HG02610 (cell line): ENCODE measurements at regions not wholly inside any gene's neighbourhood (a gene's known extent, or its start where the extent isn't known, plus 50 kb on each side); places are given as distances from the start of the nearest gene placed in this dataset.
"Not testable (repeated sequence)": the region's sequence is repeated elsewhere in the genome, so short reads cannot be mapped to it uniquely, and the experiment has no call there.

Experiments used
- ATAC-seq: cut with Tn5 transposase; IDR thresholded peaks from one replicate; pipeline ENCODE4 v1.9.1; 2021; ENCODE audit warnings: mild to moderate bottlenecking, moderate library complexity; ENCODE audit not compliant: unreplicated experiment

DNA sequence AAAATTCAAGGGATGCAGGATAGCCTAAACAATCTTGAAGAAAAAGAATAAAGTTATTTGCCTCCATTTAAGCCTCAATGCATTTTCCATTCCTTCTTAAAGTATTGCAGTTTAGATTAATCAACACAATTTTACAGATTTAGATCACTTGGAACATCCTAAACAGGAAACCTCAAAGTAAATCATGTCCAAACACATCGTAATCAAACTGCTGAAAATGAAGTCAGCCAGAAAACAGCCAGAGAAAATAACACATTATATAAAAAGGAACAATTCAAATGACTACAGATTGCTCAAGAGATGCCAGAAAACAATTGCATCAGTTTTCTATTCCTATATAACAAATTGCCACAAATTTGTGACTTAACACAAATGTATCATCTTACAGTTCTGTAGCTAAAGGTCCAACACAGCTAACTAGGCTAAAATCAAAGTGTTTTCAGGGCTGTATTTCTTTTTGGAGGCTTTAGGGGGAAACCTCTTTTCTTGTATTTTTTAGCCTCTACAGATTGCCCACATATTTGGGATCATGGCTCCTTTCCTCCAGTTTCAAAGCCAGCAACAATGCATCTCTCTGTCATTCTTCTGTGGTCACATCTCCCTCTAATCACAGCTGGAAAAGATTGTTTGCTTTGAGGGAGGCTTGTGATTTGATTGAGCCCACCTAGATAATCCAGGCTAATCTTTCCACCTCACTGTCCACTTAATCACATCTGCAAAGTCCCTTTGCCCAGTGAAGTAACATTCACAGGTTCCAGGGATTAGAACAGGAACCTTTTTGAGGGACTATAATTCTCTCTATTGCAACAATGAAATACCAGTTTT, 543.3 kb upstream of the UBE2E2 start:
- ATAC-seq = no peak

DNA sequence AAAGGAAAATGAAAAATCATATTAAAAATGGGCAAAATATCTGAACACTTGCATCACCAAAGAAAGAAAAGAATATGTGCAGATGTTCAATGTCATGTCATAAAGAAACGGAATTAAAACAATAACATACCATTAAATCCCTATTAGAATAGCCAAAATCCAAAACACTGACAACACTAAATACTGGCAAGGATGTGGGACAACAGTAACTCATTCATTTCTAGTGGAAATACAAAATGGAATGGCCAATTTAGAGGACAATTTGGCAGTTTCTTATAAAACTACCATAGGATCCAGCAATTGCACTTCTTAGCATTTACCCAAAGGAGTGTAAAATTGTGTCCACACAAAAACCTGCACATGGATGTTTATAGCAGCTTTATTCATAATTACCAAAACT, 542.5 kb upstream of the UBE2E2 start:
- no peak for ATAC-seq

DNA sequence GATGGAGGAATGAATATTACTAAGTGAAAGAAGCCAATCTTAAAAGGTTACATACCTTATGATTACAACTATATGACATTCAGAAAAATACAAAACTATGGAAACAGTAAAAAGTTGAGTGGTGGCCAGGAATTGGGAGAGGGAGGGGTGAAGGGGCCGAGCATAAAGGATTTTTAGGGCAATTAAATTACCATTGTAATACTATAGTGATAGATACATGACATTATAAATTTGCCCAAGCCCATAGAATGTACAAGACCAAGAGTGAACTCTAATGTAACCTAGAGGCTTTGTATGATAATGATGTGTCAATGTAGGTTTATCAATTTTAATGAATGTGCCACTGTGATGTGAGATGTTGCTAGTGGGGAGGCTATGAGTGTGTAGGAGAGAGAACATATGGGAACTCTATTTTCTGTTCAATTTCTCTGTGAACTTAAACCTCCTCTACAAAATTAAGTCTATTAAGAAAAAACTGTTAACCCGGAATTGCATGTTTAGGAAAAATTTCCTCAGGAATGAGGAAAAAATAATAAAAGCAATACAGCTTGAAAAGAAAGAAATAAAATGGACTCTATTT, 541.9 kb upstream of the UBE2E2 start:
- no peak for ATAC-seq

DNA sequence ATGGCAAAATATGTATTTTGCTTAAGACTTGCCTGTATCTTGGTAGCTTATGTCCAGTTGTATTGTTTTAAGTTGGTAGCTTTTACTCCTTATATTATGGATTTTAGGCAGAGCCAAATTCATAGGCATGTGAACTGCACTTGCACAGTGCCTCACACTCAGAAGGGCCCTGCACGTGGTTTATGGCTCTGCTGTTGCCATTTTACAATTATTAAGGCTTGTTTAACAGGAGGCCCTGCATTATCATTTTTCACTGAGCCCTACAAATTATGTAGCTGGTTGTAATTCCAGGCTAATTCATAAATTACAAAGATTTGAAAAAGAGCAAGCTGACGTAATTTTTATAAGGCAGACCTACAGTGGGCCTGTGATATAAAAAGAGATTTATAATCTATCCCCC, 537.6 kb upstream of the UBE2E2 start:
- no peak for ATAC-seq

DNA sequence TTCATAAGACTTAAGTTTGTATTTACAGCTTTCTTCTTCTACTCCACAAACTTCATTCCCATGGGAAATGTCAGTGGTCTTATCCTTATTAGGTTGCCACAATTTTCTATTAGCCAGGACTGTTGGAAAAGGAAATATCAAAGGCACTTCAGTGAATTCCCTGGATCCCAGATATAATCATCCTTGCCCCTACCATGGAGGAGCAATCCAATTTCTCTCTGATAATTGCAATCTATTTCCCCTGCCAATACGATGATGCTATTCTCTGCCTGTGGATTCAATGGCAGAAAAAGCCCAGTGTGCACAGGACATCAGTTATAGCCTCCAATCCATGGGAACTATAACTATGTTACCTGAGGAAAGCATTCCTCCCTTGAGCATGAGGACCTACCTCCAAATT, 536.4 kb upstream of the UBE2E2 start:
- no peak for ATAC-seq

DNA sequence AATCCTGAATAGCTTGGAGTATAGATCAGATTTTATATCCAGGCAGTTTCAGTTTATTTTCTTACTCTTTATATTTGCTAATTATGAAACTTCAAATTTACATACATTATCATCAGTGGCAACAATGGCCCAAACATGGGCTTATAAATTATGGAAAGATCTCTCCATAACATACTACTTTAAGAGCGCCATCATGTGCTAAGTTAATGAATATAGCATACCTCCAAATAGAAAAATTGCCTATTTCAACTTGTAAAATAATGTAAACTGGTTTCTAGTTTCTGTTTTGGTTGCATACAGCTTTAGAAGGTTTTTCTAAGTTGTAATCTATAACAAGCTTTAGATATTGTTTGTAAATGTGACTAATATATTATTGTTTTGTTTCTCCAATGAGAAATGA, 531.3 kb upstream of the UBE2E2 start:
- ATAC-seq = no peak

DNA sequence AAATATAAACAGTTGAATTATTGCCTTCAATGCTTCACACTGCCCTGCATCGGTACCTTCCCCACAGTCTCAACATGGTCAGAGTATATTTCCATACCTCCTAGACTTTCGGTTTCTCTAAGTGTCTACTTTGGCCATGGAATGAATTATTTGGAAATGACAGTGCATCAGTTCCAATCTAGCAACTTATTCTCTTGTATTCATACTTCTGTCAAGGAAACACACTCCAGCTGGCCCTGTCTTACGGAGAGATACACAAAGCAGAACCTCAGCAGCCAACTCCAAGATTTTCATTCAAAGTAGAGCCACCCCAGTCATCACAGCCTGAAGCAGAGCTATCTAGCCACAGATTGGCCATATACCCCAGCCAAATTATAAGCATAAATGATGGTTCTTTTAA, 518.4 kb upstream of the UBE2E2 start:
- no peak for ATAC-seq

DNA sequence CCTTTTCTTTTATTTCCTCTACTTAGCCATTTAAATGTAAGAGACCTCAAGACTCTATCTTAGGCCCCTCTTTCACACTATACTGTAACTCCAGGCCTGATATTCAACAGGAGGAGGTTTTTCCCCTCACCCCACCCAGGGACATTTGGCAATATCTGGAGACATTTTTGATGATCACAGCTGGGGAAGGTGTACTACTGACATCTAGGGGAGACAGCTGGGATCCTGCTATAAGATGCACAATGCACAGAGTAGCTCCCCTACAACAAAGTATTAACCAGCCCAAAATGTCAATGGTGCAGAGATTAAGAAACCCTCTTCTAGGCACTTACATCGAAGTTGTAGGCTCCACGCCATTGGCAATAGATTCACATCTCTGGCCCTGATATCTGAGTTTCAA, 517.5 kb upstream of the UBE2E2 start:
- no peak for ATAC-seq

DNA sequence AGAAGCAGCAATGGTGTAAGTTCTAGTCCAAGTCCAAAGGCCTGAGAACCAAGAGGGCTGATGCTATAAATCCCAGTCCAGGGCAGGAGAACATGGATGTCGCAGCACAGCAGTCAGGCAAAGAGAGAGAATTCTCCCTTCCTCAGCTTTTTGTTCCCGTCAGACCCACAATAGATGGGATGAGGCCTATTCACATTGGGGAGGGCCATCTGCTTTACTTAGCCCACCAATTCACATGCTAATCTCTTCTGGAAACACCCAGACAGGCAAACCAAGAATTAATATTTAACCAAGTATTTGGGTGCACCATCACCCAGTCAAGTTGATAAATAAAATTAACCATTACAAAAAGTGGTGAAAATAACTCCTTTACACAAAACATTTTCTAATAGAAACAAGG, 511.7 kb upstream of the UBE2E2 start:
- ATAC-seq = no peak

DNA sequence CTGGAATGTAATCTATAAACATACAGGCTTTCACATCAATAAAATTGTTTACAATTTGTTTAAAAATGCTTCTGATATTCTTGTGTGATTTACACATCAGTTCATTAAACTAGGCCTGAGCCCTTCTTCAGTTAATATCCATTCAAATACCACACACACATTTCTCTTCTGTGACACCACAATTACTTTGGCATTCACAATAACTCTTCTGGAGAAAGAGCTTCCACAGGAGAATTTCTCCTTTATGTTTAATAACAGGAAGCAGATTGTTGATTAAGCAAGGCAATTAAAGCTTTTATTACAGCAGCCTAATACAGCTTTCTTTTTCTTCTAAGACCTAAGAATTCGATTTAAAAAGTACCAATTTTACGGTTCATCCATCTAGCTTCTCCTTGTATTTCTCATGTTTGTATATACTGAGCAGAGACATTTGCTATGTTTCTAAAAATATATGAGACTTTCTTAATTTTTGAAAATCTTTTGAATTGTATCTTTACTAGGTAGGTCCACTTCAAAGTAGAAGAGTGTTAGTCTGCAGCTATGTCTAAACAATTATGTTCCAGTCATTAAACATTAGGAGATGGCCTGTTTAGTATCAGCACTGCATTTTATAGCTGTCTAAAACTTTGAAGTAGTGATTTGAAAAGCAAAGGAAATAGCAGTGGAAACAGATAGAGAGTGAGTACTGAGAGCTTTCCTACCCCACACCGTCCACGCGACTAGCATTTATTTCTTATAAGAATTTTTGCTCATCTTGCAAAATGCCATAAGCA, 511.1 kb upstream of the UBE2E2 start:
- ATAC-seq = no peak

DNA sequence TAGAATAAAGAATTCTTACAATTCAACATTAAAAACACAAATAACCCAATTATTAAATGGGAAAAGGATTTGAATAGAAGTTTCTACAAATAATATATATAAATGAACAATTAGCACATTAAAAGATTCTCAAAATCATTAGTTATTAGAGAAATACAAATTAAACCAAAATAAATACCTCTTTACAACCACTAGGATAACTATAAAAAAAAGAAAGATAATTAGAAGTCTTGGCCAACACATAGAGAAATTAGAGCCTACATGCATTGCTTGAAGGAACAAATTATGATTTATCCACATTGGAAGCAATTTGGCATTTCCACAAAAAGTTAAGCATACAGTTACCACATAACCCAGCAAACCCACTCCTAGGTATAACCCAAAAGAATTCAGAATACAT, 502.3 kb upstream of the UBE2E2 start:
- no peak for ATAC-seq

DNA sequence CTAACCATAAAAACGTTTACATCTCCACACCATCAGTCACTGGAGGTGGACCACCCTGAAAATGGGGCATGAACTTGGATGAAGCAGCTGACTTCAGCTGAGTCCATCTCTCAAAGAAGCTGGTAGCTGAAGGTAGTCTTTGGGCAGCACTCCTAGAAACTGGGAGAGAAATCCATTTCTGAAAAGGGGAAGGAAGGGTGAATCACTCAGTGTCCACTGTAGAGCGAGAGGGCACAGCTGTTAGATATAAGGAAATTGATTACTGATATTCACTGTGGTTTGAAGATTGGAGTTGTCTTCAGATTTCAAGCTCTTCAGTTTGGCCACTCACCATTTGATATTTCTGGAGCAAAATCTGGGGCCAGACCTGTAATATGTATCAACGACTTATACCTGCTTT, 499.0 kb upstream of the UBE2E2 start:
- ATAC-seq = no peak

DNA sequence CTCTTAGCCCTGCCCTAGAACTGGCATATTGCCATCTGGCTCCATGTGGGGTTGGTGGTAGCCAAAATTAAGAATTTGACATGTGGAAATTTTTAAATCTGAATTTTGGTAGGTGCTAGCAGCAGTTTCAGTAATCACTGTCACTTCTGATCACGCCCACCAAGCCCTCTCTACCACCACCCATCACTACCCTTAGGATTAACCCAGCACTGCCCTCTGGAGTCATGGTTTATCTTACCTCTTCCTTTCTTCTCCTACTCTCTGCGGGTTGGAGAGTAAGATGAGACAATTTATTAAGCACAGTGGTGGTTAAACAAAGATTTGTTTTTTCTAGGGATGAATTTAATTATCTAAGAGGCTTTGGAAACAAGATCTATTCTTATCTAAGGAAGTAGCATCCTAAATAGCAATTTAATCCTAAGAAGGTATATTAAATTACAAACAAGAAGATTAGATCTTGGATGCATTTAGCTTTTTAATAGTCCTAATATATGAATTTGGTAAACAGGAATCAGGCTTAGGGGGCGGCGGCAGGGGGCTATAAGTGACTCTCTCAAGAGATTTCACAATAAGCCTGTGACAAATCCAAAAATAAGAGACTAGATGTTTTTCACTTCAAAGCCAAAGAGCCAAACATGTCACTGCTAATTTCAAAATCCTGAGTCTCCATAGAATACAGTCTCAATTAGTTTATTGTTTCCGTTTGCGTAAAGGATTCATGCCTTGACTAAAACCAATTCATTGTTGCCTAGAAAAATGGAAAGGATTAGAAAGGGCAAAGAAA, 498.4 kb upstream of the UBE2E2 start:
- ATAC-seq = no peak

DNA sequence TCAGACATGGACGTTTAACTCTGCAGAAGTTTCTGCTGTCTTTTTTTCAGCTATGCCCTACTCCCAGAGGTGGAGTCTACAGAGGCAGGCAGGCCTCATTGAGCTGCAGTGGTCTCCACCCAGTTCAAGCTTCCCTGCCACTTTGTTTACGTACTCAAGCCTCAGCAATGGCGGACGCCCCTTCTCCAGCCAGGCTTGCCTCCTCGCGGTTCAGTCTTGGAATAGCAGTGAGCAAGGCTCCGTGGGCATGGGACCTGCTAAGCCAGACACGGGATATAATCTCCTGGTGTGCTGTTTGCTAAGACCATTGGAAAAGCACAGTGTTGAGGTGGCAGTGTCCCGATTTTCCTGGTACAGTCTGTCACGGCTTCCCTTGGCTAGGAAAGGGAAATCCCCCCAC, 496.2 kb upstream of the UBE2E2 start:
- ATAC-seq = not testable (repeated sequence)

DNA sequence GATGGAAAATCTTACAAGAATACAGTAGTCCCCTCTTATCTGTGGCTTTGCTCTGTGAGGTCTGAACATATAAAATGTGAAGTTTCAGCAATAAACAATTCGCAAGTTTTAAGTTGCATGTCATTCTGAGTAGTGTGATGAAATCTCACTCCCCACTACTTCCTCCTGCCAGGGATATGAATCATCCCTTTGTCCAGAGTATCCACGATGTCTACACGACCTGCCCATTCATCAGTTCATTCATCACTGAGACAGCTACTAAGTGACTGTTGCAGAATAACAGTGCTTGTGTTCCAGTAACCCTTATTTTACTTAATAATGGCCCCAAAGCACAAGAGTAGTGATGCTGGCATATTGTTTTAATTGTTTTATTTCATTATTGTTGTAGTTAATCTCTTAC, 489.2 kb upstream of the UBE2E2 start:
- no peak for ATAC-seq

DNA sequence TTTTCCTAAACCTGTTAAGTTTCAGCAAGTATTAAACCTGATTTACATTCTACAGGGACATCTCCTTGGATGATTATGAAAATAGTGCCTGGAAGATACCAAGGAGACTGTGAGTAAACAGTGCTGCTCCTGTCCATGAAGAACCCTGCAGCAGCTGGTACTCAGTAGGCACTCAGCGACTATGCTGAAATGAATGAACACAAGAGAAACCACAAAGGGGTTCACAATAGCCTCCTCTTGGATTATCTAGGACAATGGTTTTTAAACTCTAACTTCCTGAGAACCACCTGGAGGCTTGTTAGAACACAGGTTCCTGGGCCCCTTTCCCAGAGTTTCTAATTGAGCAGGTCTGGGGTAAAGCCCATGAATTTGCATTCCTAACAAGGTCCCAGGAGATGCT, 488.4 kb upstream of the UBE2E2 start:
- ATAC-seq = no peak

DNA sequence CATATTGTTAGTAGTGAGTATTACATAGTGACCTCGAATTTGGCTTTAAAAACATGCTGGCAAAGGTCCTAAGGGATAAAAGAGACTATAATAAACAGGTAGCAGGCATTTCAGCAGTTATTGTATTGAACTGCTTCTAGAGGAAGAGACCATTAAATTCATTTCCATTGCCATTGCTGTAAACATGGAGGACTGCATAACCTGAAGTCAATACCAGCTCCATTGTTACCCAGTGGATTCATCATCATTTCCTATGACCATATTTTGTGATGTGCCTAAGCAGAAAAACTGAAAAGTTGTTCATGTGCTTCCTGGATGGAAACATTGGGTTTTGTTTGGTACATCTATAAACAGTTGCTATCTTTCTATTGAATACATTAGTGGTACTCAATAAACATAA, 482.5 kb upstream of the UBE2E2 start:
- no peak for ATAC-seq

DNA sequence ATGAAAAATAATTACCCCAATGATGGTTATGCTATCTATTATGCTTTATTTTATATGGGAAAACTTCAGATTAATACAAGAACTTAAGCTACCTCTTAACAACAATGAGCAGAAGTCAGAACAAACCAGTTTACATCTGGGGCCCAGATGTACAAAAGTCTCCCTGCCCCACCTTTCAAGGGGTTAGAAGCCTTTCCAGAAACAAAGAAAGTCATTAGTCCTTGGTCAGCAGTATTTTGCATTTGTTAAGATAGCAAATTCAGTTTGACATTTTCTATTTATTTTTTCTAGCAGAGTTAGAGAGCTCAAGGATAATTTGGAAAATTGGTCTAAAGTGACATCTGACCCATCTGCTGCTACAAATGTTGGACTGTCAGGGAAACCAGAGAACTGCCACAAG, 478.7 kb upstream of the UBE2E2 start:
- ATAC-seq = no peak

DNA sequence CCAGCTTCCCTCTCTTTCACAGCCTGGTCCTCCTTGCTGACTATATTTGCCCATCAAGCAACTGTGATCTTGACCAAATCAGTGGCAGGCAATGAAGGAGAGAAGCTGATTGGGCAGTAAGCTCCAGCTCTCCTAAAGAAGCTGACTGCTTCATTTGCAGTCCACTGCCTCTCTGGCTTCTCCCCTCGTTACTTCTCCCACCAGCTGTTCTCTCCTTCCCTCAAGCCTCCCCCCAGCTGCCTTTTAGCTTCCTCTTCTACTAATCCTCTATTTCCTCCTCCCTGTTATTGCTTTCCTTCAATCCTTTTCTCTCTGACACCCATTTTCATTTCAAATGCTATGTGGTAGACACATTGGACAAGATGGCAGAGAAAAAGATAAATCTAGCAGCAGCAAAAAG, 474.7 kb upstream of the UBE2E2 start:
- ATAC-seq = no peak

DNA sequence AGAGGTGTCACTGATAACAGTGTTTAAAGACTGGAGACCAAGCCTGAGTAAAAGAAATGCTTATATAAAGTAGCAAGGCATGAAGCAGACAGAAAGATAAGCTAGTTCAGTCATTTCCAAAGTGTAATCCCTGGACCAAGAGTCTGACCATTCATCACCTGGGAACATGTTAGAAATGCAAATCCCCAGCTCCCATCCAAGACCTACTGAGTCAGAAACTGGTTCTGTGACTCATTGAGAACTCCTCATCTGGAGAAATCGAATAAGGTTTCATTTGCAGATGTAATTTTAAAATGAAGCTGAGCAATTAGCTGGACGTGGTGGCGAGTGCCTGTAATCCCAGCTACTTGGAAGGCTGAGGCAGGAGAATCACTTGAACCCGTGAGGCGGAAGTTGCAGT, 473.9 kb upstream of the UBE2E2 start:
- ATAC-seq = no peak

DNA sequence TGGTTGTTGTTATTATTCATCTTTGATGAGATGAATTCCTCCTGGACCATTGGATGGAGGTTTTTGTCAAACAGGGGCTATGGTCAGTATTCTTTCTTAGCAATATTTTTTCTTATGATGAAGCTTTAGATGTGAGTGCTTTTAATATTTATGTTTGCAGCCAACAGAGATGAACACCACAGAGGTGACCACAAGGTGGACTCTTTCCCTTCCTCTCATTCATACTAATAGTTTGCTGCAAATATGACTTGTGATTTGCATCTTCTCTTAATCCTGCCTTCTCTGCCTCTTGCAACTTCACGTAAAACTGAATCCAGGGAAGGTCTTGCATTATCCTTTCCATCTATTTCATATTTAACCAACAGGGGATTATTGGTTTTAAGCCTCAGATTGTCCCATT, 473.1 kb upstream of the UBE2E2 start:
- no peak for ATAC-seq
